GM12878 (cell line): ENCODE measurements at regions not wholly inside any gene's neighbourhood (a gene's known extent, or its start where the extent isn't known, plus 50 kb on each side); places are given as distances from the start of the nearest gene placed in this dataset.

ENCODE experiments used
- CBX5 ChIP-seq: sonication (generic); IDR thresholded peaks from 2 replicates; pipeline ENCODE4 v1.6.1; 2016; ENCODE audit warnings: low read depth, moderate library complexity, mild to moderate bottlenecking, inconsistent platforms
- CHD1 ChIP-seq: IDR thresholded peaks from 2 replicates; pipeline ENCODE4 v1.6.1; 2012; ENCODE audit warnings: low read depth, low read length, improper control_type of control experiment
- CTCF ChIP-seq, 3 experiments: IDR thresholded peaks in 2 of 3; conservative IDR thresholded peaks in 1 of 3; 2 replicates each; pipeline ENCODE4 v1.5.1; 2011; ENCODE audit warnings: low read depth in 3 of 3, low read length in 3 of 3, mild to moderate bottlenecking in 3 of 3, control low read depth in 2 of 3, moderate library complexity in 2 of 3, inconsistent platforms in 1 of 3, mixed read lengths in 1 of 3; ENCODE audit not compliant: control insufficient read depth in 2 of 3, insufficient read depth in 1 of 3; ENCODE audit errors: extremely low read depth in 1 of 3
- NR2C2 ChIP-seq: IDR thresholded peaks from 2 replicates; pipeline ENCODE4 v1.6.1; 2011; ENCODE audit warnings: borderline replicate concordance, low read depth; ENCODE audit not compliant: control insufficient read depth, insufficient read length
- POLR2A ChIP-seq: IDR thresholded peaks from 2 replicates; pipeline ENCODE4 v1.6.1; 2011; ENCODE audit warnings: low read depth, mild to moderate bottlenecking, low read length
- RAD51 ChIP-seq: fragments of 450-650 bp; IDR thresholded peaks from 2 replicates; pipeline ENCODE4 v1.6.1; 2016; ENCODE audit warnings: moderate library complexity, mild to moderate bottlenecking, inconsistent platforms
- REST ChIP-seq: IDR thresholded peaks from 2 replicates; pipeline ENCODE4 v1.6.1; 2012; ENCODE audit warnings: mild to moderate bottlenecking, low read depth, low read length
- SIX5 ChIP-seq: IDR thresholded peaks from 2 replicates; pipeline ENCODE4 v1.6.1; 2011; ENCODE audit warnings: mild to moderate bottlenecking, low read depth, low read length, moderate library complexity; ENCODE audit not compliant: severe bottlenecking
- SMC3 ChIP-seq: IDR thresholded peaks from 2 replicates; pipeline ENCODE4 v1.6.1; 2011; ENCODE audit warnings: low read length, improper control_type of control experiment, borderline replicate concordance
- SUPT20H ChIP-seq: IDR thresholded peaks from 2 replicates; pipeline ENCODE4 v1.6.1; 2011; ENCODE audit warnings: low read depth, mild to moderate bottlenecking, low read length, moderate library complexity, borderline replicate concordance; ENCODE audit not compliant: control insufficient read depth
- TAF1 ChIP-seq: IDR thresholded peaks from 2 replicates; pipeline ENCODE4 v1.6.1; 2011; ENCODE audit warnings: mild to moderate bottlenecking, low read depth, low read length, borderline replicate concordance
- ZNF622 ChIP-seq: fragments of 450-650 bp; IDR thresholded peaks from 2 replicates; pipeline ENCODE4 v1.6.1; 2017; ENCODE audit warnings: mild to moderate bottlenecking, inconsistent platforms
- TF ChIP-seq, protein P1 (sequence below): IDR thresholded peaks from 2 replicates; pipeline ENCODE4 v1.6.1; 2011; ENCODE audit warnings: low read depth, low read length, improper control_type of control experiment, borderline replicate concordance

DNA sequence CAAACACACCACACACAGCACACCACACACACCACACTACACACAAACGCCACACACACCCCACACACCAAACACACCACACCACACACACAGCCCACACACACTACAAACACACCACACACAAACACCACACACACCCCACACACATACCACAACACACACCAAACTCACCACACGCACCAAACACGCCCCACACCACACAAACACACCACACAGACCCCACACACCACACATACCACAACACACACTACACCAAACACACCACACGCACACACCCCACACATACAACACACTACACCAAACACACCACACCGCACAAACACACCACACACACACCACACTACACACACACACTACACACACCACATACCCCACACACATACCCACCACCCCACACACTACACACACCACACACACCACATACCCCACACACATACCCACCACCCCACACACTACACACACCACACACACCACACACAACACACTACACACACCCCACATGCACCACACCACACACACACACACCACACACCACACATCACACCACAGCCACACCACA is 151.2 kb downstream of the ERCC6L2 start:
- no peak for TF ChIP-seq SIX5
- no peak for TF ChIP-seq TAF1
- TF ChIP-seq POLR2A: no peak
- TF ChIP-seq CBX5: no peak
- TF ChIP-seq CTCF (IDR thresholded peaks at IDR 0.05 in 2 of 3, conservative IDR thresholded peaks at IDR 0.05 in 1 of 3; ENCODE audit: control insufficient read depth in 2 of 3, extremely low read depth in 1 of 3, insufficient read depth in 1 of 3, low read depth in 3 of 3, low read length in 3 of 3): no peak
- TF ChIP-seq RAD51: no peak
- TF ChIP-seq REST: no peak
- no peak for TF ChIP-seq ZNF622
- TF ChIP-seq SUPT20H: no peak
- TF ChIP-seq SMC3: no peak
- TF ChIP-seq, protein P1, sequence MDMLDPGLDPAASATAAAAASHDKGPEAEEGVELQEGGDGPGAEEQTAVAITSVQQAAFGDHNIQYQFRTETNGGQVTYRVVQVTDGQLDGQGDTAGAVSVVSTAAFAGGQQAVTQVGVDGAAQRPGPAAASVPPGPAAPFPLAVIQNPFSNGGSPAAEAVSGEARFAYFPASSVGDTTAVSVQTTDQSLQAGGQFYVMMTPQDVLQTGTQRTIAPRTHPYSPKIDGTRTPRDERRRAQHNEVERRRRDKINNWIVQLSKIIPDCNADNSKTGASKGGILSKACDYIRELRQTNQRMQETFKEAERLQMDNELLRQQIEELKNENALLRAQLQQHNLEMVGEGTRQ: no peak
- TF ChIP-seq NR2C2: no peak
- no peak for TF ChIP-seq CHD1
